Stimulated activated CD4-positive, alpha-beta T cell treated with anti-CD3 and anti-CD28 coated beads, Interleukin-4, amount 100 ng/mL, for 24 hours (primary cell): ENCODE measurements at regions not wholly inside any gene's neighbourhood (a gene's known extent, or its start where the extent isn't known, plus 50 kb on each side); places are given as distances from the start of the nearest gene placed in this dataset.

Source experiments
- DNase-seq: peaks from one replicate; pipeline ENCODE4 v3.0.0-alpha.2; 2020

DNA sequence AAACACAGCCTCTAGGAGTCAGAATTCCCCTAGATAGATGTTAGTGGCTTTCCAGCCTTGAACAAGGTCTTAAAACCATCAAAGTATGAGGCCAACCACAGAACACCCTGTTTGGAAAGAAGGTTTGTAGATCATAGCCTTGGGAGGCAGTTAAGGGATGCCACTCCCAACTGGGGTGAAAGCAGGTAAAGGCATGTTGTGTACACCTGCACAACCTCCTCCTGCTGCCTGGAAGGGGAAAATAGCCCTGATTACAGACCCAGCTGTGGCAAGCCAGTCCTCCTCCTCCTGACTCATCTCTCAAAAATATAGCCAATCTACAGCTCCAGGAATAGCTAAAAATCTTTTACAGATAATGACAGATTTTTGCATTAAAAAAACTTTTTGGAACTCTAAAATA, 108.1 kb downstream of the RBM43 start:
- no peak for DNase-seq

DNA sequence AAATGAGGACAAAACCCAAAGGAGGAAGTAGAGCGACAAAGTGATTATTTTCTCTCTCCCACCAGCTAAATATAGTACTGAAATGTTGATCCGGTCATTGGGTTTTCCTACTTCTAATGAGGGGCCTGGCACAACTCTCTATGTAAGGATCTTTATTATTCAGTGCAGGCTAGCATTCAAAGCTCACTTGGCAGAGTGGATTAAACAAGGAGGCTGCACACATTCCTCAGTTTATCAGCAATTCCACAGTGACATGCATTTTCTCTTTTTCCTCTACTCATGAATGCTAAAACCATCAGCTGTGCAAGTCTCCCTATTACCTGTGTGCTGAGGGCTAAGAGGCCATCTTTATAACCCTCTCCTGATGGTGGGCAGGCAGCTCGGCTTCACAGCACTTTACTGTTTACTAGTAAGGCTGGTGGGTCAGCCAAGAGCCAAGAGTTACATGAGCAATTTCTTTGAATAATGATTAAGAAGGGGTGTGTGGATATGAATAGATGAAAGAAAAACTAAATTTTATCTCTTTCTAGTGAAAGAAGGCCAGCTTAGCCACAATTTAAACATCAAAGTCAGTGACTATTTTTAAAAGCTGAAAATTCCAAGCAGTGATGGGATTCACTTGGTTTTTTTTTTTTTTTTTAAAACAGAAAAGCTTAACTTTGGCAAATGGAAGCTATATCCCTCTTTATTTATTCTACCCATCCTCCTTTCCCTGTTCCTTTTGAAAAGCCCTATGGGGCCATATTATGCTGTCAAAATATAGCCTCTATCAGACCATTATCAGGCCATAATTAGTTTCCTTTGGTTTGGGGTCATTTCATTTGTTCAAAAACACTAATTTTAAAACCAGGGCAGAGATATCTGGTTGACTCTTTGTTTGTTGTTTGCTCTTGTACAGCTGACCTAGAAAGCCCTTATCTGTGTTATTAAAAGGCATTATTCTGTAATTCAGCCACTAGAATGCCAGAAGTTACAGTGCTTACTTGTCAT, 111.0 kb downstream of the RBM43 start:
- no peak for DNase-seq

DNA sequence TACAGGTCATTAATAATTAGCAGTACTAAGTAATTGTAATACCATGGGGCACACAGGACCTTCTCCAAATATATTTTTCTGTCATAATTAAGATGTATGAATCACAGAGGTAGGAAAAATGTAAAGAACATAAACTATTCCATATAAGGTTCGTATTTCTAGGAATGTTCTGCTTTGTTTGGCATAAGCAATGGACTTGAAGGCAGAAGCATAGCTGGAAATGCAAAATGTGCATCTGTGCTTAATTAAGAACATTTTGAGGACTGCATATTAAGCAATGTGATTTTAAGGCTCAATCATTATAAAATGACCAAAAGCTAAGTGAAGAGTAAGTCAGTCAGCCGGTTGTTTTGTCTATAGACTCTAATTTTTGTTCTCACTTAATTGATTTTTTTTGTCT, 123.2 kb downstream of the RBM43 start:
- no peak for DNase-seq

DNA sequence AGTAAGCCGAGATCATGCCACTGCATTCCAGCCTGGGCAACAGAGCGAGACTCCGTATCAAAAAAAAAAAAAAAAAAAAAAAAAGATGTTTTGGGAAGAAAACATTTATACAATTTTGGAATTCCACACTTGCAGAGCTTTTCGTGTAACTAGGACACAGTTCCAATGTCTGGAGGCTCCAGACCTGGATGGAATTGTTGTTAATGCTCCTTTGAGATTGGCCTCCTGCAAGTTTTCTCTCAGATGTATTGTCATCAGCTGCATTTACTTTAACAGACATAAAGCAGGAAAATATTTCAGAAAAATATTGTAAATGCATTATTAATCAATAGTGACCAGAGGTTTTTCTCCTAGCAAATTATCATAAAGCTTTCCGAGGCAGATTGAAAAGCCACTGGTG, 124.1 kb downstream of the RBM43 start:
- DNase-seq: no peak

DNA sequence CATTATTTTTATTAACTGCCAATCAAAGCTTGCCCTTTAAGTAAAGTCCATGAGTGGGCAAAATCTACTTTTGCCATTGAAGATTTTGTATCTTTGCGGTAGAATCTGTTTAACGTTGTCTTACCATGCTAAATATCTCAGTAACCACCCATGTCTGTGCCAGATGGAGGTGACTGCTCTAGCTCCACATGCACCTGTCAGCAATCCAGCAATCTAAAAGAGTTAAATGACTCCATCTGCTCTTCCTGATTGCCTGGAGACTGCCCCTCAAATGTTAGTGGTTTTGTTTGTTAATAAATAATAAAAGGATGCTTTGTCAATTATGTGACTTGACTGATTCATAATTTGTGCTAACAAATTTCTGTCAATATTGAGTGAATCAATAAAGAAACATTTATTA, 141.7 kb downstream of the RBM43 start:
- no peak for DNase-seq

DNA sequence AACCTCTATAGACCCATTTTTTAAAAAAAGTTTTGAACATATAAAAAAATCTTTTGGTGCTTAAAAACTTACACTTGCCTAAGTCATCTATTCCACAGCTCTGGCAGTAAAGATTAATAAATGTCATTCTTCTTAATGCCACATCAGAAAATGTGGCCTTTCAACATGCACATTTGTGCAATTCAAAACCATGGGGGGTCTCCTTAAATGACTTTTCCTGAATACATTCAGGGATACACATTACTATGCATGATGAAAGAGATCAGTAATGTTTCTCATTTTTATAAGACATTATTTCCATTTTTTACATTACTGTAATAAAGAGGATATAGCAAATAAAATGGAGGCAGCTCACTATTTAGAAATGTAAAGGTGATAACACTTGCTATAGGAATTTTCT, 142.3 kb downstream of the RBM43 start:
- no peak for DNase-seq

DNA sequence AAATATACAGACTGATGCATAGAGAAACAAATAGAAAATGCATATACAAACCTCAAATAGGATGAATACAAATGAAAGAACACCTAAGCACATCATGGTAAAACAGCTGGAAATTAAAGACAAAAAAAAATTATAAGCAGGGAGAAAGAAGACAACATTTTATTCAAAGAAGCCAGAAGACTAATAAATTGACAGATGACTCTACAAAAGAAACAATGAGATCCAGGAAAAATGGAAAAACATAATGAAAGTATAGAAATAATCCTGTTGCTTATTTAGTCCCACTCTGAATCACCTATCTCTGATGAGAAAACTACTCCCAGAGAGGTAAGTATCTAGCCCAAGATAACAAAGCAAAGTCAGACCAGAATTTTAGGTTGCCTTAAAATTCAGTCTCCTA, 143.4 kb downstream of the RBM43 start:
- DNase-seq: no peak

DNA sequence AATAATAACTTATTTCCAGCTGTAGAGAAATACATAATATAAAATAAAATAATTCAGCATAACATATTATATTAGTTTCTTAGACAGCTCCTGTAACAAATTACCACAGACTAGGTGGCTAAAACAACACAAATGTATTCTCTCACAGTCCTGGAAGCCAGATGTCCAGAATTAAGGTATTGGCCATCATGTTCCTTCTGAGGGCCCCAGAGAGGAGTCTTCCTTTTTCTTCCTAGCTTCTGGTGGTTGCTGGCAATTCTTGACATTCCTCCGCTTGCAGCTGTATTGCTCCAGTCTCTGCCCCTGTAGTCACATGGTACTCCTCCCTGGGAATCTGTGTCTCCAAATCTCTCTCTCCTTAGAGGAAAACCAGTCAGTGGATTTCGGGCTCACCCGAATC, 146.8 kb downstream of the RBM43 start:
- no peak for DNase-seq

DNA sequence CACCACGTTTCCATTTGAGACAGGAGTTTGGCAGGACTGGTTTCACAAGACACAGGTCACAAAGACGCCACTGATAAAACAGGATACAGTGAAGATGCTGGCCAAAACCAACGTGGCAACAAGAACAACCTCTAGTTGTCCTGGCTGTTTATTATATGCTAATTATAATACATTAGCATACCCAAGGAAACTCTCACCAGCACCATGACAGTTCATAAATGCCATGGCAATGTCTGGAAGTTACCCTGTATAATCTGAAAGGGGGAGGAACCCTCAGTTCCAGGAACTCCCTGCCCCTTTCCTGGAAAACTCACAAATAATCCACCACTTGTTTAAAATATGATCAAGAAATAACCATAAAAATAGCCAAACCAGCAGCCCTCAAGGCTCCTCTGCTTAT, 148.3 kb downstream of the RBM43 start:
- no peak for DNase-seq

DNA sequence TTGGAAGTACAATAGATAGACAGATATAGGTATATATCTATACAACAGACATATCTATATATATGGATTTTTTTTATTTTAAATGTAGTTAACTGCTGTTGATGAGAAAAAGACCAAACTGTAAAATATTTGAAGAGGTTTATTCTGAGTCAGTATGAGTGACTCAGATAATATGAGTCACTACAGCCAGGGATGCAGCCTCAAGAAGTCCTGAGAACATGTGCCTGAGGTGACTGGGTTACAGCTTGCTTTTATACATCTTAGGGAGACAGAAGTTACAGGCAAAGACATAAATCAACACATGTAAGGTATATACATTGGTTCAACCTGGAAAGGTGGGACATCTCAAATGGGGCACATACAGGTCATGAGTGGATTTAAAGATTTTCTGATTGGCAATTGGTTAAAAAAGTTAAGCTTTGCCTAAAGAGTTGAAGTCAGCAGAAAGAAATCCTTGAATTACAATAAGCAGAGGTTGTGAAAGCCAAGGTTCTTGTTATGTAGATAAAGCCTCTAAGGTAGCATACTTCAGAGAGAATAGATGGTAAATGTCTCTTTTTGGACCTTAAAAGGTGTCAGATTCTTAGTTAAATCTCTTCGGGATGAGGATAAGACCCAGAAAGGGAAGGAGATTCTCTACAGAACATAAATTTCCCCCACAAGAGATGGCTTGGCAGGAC, 149.9 kb downstream of the RBM43 start:
- DNase-seq: no peak

DNA sequence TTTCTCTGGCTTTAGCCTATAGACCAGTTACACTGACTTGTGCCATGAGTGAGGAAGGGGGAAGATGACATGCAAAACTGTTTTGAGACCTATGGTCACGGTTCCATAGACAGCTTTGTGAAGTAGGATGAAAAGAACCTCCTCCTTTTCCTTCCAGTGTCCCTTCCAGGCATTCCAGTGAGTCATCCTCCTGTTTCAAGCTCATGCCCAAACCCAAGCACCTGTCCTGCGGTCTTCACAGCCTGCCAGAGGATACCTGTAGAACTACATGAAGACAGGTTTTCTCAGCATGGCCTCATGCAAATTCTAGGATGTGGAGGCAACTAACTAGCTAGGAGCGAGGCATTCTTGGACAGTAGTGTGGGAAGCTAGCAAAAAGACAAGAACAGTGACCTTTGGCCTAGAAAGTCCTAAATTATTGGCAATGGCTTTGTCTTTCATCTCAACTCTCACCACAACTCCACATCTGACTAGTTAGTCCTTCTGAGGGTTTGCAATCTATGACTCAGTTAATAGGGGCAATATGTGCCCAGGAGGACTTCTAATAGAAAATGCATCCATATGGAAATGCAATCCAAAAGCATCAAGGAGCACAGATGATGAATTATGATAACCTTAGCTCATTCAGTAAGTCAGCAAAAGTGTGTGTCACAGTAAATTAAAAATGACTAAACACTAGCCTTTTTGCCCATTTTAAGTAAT, 154.7 kb downstream of the RBM43 start:
- no peak for DNase-seq

DNA sequence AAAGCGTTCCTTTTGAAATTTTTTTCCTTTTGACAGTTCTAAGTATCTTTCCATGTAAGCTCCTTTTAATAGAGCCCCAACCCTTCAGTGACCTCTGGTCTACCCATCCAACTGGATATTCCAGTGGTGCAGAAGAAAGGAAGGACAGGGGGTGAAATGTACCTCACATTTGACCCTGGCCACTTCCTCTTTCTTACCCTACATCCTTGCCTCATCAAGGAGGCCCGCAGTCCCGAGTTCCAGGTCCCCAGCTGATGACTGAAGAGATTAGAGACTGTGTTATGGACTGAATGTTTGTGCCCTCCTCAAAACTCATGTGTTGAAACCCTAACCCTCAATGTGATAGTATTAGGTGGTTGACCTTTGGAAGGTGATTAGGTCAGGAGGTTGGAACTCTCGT, 158.1 kb downstream of the RBM43 start:
- DNase-seq: no peak

DNA sequence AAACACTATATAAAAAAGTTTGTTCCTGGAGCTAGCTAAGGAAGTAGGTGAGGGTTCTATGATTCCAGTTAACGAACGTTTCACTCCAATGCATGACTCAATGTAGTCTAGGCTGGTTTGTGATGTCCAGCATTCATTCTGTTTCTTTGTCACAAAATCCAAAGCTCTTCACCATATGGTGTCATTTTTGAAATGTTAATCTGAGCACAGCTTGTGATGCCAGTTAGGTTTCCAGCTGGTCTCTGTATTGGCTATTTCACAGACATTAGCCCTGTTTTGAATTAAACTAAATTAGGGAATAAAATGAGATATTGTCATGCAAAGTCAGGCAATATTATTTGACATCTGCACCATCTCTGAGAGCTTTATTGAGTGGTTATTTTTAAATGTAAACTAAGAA, 159.4 kb downstream of the RBM43 start:
- no peak for DNase-seq

DNA sequence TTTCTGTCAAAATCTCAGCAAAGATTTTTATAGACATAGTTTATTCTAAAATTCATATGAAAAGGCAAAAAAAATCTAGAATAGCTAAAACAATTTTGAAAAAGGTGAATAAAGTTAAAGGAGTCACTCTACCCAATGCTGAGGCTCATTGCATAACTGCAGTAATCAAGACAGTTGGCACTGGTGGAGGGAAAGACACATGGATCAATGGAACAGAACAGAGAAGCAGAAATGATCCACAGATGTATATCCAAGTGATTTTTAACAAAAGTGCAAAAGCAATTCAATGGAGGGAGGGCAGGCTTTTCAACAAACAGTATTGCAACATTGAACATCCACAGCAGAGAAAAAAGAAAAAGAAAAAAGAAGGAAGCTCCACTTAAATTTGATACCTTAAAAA, 162.8 kb downstream of the RBM43 start:
- no peak for DNase-seq

DNA sequence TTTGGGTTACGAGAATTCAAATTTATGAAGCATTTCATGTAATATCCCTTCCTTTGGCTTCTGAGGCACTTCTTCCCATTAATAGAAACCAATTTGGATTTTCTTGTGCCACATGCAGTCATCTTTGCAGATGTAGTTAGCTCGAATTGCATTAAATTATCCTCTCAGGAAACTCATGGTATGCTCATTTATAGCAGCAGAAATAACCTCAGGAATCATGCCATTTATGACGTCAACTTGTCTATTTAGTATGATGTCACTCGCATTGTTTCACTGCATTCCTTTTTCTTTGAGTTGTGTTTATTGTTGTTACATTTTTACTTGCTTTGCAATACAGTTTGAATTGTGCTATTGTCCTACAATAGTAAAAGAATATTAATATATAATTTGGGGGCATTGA, 163.8 kb downstream of the RBM43 start:
- no peak for DNase-seq

DNA sequence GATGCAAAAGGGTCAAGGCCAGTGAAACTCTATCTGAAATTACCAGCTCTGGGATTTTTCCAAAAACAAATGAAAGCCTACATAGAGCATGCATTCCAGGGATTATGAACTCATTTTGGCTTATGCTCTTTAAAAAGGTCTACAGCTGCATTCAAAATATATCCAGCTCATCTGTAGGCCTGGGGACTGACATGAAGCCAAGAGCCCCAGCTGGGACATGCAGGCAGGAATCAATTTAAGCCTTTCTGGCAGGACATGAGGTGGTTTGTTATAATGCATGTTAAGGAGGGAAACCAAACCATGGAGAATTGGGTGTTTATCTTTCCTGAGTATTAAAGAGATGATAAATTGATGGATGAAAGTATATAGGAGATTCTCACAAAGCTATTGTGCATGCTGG, 164.5 kb downstream of the RBM43 start:
- no peak for DNase-seq

DNA sequence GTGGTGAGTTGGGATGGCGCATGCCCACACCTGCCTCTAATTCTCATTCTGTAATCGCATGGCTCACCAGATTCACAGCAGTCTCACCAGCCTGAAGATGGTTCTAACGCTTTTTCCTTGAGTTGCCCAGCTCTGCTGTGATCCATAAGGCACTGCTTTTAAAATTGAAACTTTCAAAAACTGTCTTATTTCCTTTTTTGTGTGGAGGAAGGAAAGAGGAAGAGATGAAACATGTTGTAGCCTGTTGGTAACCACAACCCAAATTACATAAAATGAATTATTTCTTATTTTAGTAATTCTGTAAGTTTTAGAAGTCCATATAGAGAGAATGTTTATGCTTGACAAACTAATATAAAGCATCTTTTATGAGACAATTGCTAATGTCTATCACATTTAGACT, 165.4 kb downstream of the RBM43 start:
- no peak for DNase-seq

DNA sequence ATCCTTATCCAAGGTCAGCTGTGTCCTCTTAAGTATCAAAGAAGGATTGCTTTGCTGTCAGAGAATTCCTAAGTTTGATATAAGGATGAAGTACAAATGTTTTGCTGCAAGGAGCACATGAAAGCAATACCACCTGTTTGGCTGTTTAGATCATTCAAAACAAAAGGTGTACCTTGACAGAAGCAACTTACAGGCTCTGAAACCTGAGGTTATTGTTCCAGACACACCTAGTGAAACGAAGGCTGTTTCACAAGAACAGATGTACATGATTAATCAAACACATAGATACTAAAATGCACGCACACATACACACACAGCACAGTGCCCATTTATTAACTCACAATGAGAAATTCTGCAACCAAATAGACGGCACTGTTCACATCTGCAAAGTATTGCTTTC, 166.2 kb downstream of the RBM43 start:
- DNase-seq: no peak

DNA sequence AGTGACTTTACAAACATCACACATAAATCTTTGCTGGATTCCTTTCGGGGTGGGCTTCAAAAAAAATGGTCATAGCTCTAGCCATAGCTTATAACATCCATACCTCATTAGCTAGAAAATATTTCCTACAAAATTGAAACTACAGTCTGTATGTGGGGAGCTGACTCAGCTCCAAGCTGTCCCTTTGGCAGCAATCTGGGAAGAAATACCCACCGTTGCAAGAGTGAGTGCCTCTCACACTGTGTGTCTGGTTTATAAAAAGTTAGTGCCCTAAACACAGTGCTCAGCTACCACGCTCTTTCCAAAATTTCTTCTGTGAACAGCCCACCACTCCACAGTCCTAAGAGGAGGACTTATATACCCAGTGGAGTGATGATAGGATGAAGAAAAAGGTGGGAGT, 170.1 kb downstream of the RBM43 start:
- no peak for DNase-seq

DNA sequence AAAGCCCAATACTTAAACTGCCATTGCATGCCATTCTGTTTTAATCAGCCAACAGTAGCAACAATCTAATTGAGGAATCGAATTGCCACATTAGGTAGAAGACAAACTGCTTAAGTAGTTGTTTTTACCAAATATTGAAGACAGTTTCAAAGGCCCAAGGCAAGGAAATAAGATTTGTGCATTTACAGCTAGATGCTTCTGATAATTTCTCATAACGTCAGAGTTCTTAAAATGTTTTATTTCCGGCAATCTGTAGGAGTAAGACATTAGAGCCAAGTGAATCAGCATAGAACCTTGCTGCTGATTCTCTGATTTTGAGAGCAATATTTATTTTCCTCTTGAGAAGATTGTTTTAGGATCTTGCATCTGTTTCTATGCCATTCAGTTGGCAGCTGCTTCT, 174.3 kb downstream of the RBM43 start:
- DNase-seq: no peak

DNA sequence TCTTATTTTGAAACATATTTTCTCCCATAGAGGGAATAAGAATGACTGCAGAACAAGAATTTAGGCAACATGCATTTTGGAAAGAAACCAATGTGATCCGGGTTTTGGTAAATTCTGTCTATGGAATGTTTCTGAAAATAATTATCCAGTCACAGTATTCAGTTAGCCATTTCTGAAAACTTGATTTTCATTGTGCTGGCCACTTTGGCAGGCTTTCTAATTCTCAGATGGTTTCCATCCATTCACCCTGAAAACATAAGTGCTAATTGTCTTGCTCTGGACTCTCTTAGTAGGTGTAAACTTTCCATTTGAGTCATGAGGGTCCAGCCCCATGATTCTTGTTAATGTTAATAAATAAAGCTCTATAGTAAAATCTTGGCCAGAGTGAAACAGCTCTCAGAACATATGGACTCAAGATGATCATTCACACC, 176.5 kb downstream of the RBM43 start:
- DNase-seq: no peak

DNA sequence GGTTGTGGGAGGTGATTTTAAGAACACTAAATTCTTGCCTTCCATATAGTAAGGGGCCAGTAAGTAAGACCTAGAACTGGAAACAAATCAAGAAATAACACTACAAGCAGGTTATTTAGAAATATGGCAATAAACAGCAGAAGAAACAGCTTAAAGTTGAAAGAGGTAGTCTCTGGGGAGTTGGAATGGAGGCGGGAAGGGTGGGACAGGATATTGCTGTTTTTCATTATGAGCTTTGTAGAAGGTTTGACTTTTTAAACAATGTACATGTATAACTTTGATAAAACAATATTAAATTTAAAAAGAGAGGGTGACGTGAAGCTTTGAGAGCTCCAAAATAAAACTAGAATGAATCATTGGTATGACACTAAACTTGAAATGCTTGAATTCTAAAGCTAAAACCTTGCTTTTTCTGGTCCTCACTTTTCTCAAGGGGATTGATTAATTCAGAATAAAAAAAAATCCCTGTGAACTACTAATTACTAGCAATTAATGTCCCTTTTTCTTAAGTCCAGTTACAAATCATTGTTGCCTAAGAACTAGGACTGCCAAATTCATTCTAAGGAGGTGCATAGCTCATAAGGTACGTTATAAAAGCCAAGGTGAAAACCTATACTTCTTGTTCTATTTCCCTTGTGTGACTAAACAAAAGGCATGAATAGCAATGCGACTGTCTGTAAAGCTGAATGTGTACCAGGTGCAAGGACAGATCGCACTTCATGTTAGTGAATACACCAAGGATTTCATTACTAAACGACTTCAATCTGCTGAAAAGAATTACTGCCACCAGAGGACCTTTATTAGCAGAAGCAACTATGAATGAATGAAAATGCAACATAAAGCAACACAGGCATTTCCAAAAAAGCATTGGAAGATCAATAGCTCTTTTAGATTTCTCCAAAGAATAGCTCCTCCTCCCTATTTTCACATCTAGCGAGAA, 177.5 kb downstream of the RBM43 start:
- DNase-seq: no peak

DNA sequence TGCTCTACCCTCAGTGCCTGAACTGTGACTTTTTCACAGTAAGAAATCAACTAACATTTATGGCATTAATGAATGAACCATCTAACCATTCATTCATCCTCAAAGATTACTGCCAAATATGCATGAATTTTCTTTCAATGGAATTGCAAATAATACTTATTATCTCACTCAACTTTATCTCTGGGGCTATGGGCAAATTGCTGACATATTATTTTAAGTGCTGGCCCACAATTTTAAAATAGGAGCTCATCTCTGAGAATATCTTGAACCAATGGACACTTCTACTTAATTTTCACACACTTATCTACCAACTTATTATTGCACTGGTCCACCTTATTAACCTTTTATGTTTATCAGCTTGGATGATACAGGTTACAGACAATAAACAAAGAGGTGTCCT, 182.8 kb downstream of the RBM43 start:
- DNase-seq: no peak
